ENCODE measurements at regions not wholly inside any gene's neighbourhood (a gene's known extent, or its start where the extent isn't known, plus 50 kb on each side); places are given as distances from the start of the nearest gene placed in this dataset.

DNA sequence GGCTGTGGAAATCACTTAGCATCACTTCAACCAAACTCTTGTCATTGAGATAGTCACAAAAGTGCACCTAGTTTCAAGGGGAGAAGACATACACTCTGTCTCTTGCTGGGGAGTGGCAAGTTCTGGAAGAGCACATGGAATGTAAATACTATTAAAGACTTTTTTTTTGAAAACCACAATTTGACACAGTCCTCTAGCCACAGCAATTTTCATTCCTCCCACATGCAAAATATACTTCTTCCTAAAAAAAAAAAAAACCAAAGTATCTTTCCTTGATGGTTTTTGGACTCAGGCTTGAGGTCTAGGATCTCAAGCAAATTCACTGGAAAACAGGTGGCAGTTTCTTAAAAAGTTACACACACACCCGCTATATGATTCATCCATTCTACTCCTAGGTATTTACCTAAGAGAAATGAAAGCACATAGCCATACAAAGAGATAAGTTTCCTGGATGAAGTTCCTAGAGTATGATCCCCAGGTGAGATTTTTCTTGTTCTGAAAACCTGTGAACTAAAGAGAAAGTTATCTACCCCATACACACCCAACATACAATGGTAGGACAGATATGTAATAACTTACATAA is 295.8 kb downstream of the SP3 start:
- no peak for DNase-seq (ENCODE audit: low read depth in 2 of 2)

DNA sequence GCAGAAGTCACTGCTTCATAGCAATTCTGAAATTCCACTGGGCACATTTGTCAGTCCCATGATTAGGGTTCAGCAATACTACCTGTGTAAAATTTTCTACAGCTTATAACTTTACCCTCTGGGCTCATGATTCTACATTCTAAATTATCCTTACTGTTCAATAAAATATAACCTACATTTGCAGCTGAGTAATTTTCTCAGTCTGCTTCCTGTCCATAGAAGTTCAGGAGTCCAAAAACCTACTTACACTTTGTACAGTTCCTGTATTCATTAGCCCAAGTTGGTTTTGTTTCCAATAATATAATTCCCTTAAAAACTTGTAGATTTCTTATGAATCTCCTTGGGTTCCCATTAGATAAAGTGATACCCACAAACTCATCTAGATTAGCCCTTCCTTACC is 295.3 kb downstream of the SP3 start:
- DNase-seq (ENCODE audit: low read depth in 2 of 2) = no peak

DNA sequence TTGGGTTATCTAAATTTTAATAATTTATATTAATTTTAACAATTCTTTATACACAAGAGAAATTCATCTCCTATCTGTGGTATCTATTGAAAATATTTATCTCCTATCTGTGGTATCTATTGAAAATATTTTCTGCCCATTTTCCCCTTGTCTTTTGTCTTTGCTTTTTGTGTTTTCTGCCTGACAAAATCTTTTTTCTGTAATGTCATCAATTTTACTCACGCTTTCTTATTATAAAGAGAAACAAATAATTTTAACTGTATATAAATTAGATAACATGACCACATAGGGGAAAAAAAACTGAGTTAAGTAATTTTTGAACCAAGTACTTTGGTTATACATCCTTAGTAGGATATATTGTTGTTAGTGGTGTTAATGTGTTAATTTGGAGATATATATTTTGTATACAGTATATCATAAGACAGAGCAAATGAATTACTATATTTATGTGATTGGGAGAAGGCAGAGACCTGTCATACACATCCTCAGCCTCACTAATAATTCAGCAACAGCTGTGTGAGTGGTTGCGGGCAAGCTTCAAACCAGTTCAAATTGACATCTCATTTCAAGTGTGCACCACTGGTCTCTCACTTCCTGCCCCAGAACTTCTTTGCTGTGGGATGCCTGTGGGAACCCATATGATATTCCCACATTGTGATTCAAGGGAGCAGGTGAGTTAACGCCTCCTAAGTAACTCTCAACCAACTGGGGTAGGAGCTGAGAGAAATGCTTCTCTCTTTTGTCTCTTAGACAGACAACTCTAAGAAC is 292.4 kb downstream of the SP3 start:
- no peak for DNase-seq (ENCODE audit: low read depth in 2 of 2)

DNA sequence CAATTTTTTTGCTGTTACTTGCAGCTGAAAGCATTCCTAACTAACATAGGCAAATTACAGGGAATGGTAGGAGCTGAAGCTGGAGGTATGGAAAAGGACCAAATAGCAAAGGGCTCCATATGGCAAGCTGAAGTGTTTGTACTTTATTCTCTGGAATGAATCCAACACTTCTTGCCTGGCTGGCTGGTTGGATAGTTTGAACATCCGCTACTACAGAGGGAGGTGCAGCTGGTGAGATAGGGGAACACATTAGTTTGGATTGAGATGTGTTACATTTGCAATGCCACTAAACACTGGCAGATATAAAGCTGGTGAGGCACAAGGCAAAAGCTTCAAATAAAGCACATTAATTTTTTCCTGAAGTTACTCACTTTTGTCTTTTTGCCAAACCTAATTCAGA is 291.5 kb downstream of the SP3 start:
- no peak for DNase-seq (ENCODE audit: low read depth in 2 of 2)

DNA sequence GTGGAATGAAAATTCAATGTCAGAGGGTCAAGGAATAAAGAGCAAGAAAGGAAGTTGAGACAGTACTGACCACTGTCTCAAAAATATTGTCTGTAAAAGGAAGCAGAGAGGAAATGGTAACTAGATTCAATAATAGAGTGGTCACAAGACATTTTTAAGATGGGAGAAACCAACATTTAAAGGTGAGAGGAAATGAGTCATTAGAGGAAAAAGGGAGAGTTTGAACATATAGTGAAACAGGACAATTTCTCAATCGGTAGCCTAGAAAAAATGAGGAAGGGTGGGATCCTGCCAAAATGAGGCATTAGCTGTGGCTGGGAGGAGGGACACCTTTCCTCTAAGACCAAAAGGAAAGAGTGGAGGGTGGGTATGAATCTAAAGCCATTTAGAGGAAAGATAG is 288.5 kb downstream of the SP3 start:
- no peak for DNase-seq (ENCODE audit: low read depth in 2 of 2)

DNA sequence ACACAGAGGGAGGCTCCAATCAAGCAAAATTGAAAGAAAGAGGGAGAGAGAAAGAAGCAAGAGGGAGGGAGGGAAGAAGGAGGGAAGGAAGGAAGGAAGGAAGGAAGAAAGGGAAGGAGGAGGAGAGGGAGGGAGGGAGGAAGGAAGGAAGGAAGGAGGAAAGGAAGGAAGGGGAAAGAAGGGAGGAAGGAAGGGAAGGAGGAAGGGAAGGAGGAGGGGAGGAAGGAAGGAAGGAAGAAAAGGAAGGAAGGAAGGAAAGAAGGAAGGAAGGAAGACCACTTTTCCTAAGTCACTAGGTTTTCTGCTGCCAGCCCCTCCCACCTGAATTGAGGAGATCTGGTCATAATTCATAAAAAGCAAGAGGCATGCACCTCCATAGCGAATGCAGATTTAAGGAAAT is 287.0 kb downstream of the SP3 start:
- DNase-seq (ENCODE audit: low read depth in 2 of 2) = no peak

DNA sequence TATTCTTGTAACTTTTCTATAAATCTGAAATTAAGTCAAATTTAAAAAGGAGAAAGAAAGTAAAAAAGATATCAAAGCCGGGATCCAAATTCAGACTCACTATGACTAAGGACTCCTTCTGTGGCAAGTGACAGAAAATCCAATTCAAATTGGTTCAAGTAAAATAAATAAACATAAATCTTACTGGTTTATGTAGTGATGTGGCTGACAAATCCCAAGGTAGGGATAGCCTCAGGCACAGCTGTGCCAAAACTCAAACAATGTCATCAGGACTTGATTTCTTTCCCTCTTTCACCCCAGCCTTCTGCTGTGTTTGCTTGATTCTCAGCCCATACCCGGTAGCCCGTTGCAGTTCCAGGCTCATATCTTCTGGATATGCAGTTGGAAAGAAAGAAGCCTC is 284.6 kb downstream of the SP3 start:
- no peak for DNase-seq (ENCODE audit: low read depth in 2 of 2)

DNA sequence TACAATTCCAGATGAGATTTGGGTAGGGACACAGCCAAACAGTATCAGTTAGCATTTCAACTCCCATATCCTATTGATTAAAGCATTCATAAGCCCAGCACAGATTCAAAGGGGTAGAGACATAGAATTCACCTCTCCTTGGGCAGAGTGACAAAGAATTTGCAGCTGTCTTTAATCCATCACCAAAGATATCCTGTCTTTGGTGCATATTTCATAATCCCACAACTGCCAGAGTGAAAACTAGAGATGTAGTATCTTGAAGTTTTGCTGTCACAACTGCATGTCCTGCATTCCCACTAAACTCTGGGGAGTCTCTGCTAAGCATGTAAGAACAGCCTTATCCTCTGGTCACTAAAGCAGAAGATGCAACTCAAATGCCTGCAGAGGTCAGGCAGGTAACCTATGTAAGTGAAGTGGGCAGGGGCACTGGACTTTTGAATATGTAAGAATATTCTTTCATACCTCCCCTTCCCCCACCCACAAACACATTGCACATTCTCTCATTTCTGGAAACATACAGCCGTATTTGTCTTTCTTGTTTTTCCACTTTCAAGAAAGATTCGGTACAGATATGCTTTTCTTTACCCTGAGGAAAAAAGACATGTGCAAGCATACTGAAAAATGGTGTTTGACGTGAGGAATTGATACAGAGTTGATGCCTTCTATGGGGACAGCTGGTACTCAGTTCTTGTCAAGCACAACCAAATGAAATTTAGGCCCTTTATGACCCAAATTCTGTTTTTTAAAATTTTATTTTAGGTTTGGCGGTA is 283.1 kb downstream of the SP3 start:
- no peak for DNase-seq (ENCODE audit: low read depth in 2 of 2)

DNA sequence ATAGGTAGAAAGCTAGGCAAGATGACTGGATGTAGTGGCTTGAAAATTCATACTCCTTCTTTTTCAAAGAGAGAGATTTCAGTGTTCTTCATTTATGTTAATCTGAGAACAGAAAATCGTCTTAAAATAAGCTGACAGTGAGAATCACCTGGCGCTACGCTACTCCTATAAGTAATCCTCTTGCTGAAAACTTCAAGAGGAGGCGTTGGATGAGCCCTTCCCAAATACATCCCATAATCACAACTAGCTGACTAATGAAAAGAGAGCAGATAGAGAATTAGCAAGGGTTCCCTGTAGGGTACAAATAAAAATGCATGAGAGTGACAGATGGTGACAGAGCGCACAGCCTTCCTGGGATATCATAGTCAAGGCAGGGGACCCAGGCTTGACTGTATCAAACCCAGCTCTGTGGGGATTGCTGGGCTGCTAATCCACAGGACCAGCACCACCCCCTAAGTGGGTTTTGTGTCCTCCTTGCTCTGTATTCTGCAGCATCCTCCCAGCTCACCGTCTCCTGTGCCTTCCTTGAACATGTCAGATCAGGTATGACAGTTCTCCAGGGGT is 280.2 kb downstream of the SP3 start:
- DNase-seq (ENCODE audit: low read depth in 2 of 2) = no peak

DNA sequence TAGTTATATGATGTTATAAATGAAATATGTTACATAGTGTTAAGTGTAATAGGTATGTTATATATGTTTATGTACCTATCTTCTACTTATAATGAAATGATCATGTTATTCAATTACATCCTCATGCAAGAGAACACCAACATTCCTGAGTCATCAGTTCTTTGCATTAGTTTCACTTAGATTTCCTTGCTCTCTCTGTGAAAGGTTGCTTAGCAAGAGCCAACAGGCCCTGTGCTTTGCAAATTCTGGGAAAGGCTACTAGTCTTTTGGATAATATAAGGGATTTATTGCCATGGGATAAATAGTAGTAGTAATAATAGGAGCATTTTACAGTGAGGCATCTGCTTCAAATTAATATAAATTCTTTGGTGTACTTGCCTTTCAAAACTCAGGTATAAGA is 274.8 kb downstream of the SP3 start:
- no peak for DNase-seq (ENCODE audit: low read depth in 2 of 2)

DNA sequence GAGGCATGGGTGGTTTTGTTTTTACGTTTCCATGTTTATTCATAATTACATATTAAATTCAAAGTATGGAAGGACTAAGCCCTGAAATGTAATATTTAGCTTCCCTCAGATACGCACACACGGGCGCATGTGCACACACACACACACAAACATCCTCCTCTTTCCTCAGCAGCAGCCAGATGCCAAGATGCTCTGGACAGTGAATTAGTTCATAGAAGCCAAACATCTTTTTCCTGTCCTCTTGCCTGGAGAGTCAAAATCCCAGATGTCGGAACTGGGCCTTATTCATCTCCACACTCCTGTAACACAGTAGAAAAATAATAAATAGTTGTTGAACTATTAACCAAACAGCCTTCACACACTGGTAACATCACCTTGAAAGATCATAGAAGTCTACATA is 273.1 kb downstream of the SP3 start:
- no peak for DNase-seq (ENCODE audit: low read depth in 2 of 2)

DNA sequence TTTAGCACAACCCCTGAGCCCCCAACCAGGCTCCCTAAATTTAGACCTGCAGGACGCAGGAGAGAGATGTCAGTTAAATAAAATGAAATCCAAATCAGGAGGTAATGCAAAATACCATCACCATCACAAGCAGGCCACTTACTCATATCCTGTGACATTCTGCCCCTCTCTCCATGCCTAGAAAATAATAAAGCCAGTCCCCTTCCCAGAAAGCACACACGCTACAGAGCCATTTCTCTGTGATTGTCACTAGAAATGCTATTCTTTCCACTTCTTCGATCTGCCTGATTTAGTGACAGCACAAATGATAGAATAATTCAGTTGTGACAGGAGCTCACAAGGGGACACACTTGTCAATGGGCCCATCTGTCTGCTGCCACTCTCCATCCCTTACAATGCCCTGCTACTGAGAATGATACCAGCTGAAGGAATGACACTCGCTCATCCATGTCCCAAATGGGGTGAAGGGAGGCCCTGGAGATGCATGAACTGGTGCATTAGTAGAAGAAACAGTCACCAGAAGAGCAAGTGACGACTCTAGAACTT is 272.1 kb downstream of the SP3 start:
- DNase-seq (ENCODE audit: low read depth in 2 of 2) = no peak

DNA sequence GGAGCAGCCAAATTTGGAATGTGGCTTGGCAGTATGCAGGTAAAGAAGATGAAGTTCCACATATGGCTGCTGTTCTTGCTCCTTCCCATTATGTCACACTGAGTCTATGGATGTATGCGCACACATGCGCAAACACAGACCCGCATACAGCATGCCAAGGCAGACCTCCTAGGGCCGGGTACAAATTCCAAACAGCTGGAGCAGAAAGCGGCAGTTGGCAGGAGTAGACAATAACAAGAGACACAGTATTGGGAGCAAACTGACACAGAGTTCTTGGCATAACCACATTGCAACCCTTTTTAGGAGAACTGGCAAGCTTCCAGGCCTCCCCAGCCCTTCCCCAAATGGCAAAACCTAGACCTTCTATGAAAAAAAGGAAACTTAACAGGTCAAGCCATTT is 268.9 kb downstream of the SP3 start:
- no peak for DNase-seq (ENCODE audit: low read depth in 2 of 2)

DNA sequence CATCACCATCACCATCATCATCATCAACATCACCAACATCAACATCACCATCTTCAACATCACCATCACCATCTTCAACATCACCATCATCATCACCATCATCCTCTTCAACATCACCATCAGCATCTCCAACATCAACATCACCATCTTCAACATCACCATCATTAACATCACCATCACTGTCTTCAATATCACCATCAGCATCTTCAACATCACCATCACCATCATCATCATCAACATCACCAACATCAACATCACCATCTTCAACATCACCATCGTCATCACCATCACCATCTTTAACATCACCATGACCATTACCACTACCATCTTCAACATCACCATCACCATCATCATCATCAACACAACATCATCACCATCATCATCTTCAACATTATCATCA is 267.2 kb downstream of the SP3 start:
- DNase-seq (ENCODE audit: low read depth in 2 of 2) = no peak

DNA sequence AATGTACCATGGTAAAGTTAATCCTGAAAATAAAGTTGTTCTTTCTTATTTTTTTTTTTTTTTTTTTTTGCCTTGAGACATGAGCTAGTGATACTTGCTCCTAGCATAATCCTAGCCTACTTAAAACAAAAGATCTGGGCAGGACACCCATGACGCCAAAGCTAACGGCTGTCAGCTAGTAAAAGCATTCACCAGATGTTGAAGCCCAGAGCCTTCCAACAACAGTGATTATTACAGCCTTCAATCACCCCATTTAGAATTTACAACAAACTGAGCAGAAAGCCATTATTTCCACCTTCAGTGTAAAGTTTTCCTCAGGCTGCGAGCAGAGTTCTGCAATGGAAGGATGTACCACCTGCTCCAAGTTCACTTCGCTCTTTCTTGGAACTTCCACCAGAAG is 259.5 kb downstream of the SP3 start:
- no peak for DNase-seq (ENCODE audit: low read depth in 2 of 2)

DNA sequence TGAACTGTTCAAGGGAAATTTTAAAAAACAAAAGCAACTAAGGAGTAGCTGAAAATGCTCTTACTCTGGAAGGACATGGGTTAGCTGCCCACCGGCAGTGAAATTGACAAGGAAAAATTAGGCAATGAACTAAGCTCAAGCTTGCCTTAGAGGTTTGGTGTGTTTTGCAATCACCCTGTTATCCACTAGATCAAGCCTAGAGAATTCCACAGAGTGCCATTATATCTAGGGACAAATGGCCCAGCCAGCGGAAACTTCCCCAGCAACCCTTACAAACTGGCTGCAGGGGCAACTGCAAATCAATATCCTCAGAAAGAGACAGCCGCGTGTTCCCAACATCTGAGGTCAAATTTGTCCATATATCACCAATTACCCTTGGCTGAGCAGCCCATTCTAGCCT is 258.2 kb downstream of the SP3 start:
- DNase-seq (ENCODE audit: low read depth in 2 of 2) = no peak

DNA sequence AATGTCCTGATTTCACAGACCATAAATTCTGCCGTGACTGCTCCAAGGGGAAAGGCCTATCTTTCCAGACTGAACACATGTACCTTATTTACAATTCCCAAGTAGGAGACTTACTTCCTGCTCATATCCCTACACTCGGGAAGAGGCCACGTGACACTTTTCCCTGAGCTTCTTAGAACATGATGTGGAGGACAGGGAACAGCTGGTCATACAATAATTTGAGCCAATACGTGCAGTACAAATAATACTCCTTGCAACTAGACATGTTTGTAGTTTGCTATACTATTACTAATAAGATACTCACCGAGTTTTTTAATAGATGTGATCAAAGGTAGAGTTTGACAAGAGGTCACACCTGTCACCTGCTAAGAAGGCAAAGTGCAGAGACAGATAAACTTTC is 256.4 kb downstream of the SP3 start:
- no peak for DNase-seq (ENCODE audit: low read depth in 2 of 2)

DNA sequence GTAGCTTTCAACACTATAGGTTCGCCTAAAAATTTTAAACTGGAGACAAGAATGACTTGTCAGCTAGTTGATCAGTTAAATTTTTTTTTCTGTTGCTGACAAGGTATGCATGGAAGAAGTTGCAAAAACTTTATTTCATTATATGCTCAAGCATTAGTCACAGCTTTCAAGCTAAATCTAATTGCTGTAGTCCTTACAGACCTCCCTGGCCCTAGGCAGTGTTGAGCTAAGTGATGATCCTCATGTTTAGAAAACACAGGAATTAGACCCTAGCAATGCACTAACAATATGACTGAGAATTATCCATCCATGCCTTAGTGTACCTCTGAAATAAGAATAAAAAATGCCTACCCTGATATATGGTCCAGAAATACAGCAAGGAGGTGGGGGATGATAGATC is 253.4 kb downstream of the SP3 start:
- DNase-seq (ENCODE audit: low read depth in 2 of 2) = no peak

DNA sequence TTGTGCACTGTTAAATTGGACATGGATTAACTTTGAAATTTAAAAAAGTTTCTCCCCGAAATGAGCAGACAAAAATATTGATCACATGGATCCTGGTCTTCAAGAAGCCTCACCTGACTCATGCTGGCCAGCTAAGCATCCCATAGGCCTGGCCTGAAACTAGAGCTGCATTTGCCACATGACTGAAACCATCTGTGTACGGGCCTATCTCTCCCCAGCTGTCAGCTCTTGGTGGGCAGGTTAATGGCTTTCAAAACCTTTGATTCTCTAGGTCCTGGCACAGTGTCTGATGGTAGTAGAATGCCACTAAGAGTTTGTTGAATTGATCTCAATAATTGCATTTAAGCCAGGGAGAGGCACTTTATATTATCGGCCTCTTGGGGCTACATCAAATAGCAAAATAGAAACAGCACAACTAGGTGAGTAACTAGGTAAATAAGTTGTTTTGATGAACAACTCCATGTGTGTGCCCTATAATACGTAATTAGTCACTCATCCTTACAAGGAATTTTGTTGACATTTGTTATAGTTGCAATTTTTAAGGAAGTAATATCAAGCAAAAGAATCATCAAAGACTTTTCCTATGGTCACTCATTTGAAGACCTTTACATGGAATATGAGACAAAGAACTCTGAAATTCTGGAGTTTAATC is 251.1 kb downstream of the SP3 start:
- no peak for DNase-seq (ENCODE audit: low read depth in 2 of 2)

DNA sequence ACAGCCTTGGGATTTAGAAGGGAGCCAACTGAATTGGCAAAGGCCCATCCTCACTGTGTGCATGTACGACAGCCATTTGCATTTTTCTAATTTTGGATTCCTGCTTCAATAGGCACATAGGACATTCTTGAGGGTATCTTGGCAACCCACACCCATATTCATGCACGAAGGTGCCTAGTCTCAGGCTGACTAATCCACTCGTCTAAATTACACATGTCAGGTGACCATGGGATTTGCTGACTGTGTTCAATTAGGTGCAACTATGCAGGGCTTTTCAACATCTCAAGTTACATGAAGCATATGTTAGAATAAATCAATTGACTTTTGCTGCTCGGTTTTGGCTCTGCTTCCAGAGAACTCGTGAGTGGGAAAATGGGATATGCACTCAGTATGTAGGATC is 249.7 kb downstream of the SP3 start:
- DNase-seq (ENCODE audit: low read depth in 2 of 2) = no peak

DNA sequence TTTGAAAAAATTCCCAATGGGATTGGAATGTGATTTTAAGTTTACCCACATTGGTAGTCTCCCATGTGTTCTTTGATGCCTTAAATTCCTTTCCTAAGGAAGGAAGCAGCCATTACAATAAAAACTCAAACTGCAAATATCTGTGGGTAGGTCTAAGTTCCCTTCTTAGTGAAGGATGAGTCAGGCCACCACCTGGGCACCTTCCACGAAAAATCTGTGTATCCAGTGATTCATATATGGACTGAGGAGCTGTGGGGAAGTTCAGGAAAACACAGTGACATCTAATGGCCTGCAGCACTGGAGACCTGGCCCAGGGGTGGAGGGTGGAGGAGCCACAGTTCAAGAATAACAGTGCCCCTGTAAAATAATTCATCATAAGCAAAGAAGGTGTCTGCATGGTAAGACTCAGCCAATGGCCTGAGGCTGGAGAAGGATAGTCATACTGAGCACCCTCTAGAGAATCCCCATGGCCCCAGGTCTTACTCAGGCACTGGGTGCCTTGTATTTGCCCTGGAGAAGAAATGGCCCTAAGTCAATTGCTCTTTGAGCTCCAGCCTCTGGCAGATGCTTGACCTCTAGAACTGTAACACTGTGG is 248.6 kb downstream of the SP3 start:
- no peak for DNase-seq (ENCODE audit: low read depth in 2 of 2)

DNA sequence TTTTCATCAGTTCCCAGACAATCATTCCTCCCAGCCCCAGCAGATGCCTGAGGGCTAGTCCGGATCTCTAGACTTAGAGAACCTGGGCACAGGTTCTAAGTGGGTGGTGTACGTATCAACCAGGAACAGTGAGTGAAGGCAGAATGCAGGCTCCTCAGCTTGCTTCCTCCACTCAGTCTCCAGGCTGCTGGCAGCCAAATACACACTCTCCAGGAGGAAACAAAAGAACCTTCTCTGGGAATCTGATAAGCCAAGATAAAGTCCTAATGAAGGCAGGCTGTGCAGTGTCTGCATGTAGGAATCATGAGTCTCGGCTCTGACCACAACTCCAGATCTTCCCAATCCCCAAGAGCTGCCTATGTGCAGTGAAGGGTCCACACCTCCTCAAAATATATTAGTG is 245.7 kb downstream of the SP3 start:
- no peak for DNase-seq (ENCODE audit: low read depth in 2 of 2)
